ENCODE measurements at regions not wholly inside any gene's neighbourhood (a gene's known extent, or its start where the extent isn't known, plus 50 kb on each side); places are given as distances from the start of the nearest gene placed in this dataset.
"Not testable (repeated sequence)": the region's sequence is repeated elsewhere in the genome, so short reads cannot be mapped to it uniquely, and the experiment has no call there.

- DNase-seq: no peak
Observed at GRCh38 chr1:78250201-78250600, 204.4 kb downstream of the GIPC2 start.

GRCh38 chr1:78254517-78254916 lies 208.8 kb downstream of the GIPC2 start:
- peak; percentile 84 for DNase-seq

- DNase-seq: no peak
Observed at GRCh38 chr1:78255383-78255782, 209.6 kb downstream of the GIPC2 start.

GRCh38 chr1:78255846-78256245 lies 210.1 kb downstream of the GIPC2 start:
- DNase-seq: no peak

- DNase-seq: no peak
Observed at GRCh38 chr1:78263459-78263858, 217.7 kb downstream of the GIPC2 start.

GRCh38 chr1:78263946-78264345 lies 218.2 kb downstream of the GIPC2 start:
- no peak for DNase-seq

GRCh38 chr1:78267513-78268218 lies 221.9 kb downstream of the GIPC2 start:
- no peak for DNase-seq

GRCh38 chr1:78269591-78269990 lies 221.2 kb upstream of the PTGFR start:
- no peak for DNase-seq

GRCh38 chr1:78271423-78271822 lies 219.4 kb upstream of the PTGFR start:
- not testable (repeated sequence) for DNase-seq

GRCh38 chr1:78274814-78275213 lies 216.0 kb upstream of the PTGFR start:
- DNase-seq: peak; percentile 85

GRCh38 chr1:78275456-78275855 lies 215.3 kb upstream of the PTGFR start:
- peak; percentile 66 for DNase-seq

- DNase-seq: no peak
Observed at GRCh38 chr1:78275906-78276685, 214.7 kb upstream of the PTGFR start.

GRCh38 chr1:78277253-78277652 lies 213.5 kb upstream of the PTGFR start:
- peak; percentile 92 for DNase-seq

- DNase-seq: peak; percentile 97
Observed at GRCh38 chr1:78279051-78279450, 211.7 kb upstream of the PTGFR start.

GRCh38 chr1:78280626-78281025 lies 210.1 kb upstream of the PTGFR start:
- DNase-seq: no peak

- DNase-seq: no peak
Observed at GRCh38 chr1:78281580-78281979, 209.2 kb upstream of the PTGFR start.

GRCh38 chr1:78283691-78284090 lies 207.1 kb upstream of the PTGFR start:
- DNase-seq: no peak

- no peak for DNase-seq
Observed at GRCh38 chr1:78284354-78284753, 206.4 kb upstream of the PTGFR start.

GRCh38 chr1:78286686-78287085 lies 204.1 kb upstream of the PTGFR start:
- DNase-seq: peak; percentile 62

- no peak for DNase-seq
Observed at GRCh38 chr1:78289603-78290002, 201.2 kb upstream of the PTGFR start.

- DNase-seq: no peak
Observed at GRCh38 chr1:78291418-78291817, 199.4 kb upstream of the PTGFR start.

- DNase-seq: no peak
Observed at GRCh38 chr1:78291872-78292271, 198.9 kb upstream of the PTGFR start.

GRCh38 chr1:78292361-78292760 lies 198.4 kb upstream of the PTGFR start:
- peak; percentile 47 for DNase-seq

- DNase-seq: no peak
Observed at GRCh38 chr1:78297836-78298235, 192.9 kb upstream of the PTGFR start.

Measured in fibroblast of skin of back (primary cell).